PC-3 (cell line): ENCODE measurements at regions not wholly inside any gene's neighbourhood (a gene's known extent, or its start where the extent isn't known, plus 50 kb on each side); places are given as distances from the start of the nearest gene placed in this dataset.

Experiments
- EZH2 ChIP-seq: fragments of 300-600 bp; sonication (generic); IDR thresholded peaks from one replicate; pipeline ENCODE4 v1.6.1; 2017; ENCODE audit warnings: antibody characterized with exemption, mild to moderate bottlenecking, low read length; ENCODE audit not compliant: unreplicated experiment
- TF ChIP-seq, protein P1 (sequence below): fragments of 300-600 bp; sonication (generic); conservative IDR thresholded peaks from 2 replicates; pipeline ENCODE4 v1.5.1; 2017; ENCODE audit warnings: antibody characterized with exemption, low read depth, mild to moderate bottlenecking, low read length

DNA sequence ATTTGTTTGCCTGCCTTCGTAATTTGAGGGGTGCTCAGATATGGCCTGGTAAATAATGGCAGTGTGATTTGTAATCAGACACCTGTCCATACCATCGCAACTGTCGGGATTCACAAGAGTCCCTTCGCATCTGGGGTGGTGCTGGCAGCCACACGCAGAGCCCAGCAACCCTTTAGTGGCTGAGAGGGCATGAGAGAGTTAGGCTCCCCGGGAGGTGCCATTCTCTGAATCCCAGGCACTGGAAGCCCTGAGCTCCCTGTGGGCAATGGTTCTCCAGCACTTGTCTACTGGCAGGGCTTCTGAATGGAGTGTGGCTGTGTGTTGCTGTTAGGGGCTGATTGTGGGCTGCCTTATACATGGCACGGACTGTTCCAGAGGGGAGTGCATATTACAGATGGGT, 230.1 kb downstream of the EBLN2 start:
- TF ChIP-seq, protein P1, sequence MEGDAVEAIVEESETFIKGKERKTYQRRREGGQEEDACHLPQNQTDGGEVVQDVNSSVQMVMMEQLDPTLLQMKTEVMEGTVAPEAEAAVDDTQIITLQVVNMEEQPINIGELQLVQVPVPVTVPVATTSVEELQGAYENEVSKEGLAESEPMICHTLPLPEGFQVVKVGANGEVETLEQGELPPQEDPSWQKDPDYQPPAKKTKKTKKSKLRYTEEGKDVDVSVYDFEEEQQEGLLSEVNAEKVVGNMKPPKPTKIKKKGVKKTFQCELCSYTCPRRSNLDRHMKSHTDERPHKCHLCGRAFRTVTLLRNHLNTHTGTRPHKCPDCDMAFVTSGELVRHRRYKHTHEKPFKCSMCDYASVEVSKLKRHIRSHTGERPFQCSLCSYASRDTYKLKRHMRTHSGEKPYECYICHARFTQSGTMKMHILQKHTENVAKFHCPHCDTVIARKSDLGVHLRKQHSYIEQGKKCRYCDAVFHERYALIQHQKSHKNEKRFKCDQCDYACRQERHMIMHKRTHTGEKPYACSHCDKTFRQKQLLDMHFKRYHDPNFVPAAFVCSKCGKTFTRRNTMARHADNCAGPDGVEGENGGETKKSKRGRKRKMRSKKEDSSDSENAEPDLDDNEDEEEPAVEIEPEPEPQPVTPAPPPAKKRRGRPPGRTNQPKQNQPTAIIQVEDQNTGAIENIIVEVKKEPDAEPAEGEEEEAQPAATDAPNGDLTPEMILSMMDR = no peak
- TF ChIP-seq EZH2 = no peak
